ENCODE measurements at regions not wholly inside any gene's neighbourhood (a gene's known extent, or its start where the extent isn't known, plus 50 kb on each side); places are given as distances from the start of the nearest gene placed in this dataset.

DNA sequence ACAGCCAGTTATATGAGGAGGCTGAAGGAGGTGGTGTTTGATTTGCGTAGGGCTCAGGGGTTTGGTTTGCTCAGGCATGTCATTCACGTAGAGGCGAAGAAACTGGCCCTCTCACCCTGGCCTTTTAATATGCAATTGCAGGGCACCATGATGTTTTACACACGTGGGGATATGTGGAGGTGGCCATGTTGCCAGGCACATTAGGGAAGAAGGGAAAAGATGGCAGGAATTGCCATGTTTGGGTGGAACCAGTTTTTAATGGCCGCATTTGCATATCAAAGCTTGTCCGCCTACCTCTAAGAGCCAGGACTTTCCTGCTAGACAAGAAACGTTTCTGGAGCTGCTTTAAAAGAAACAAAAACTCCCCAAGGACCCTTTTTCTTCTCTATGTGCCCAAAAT lies 1483.7 kb upstream of the GOT2 start:
- TF ChIP-seq, protein P1, sequence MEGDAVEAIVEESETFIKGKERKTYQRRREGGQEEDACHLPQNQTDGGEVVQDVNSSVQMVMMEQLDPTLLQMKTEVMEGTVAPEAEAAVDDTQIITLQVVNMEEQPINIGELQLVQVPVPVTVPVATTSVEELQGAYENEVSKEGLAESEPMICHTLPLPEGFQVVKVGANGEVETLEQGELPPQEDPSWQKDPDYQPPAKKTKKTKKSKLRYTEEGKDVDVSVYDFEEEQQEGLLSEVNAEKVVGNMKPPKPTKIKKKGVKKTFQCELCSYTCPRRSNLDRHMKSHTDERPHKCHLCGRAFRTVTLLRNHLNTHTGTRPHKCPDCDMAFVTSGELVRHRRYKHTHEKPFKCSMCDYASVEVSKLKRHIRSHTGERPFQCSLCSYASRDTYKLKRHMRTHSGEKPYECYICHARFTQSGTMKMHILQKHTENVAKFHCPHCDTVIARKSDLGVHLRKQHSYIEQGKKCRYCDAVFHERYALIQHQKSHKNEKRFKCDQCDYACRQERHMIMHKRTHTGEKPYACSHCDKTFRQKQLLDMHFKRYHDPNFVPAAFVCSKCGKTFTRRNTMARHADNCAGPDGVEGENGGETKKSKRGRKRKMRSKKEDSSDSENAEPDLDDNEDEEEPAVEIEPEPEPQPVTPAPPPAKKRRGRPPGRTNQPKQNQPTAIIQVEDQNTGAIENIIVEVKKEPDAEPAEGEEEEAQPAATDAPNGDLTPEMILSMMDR (conservative IDR thresholded peaks at IDR 0.05), result no peak
- no peak for TF ChIP-seq EZH2 (IDR thresholded peaks at IDR 0.05; ENCODE audit: low read depth)

All from PC-9 (cell line).